ENCODE measurements at regions not wholly inside any gene's neighbourhood (a gene's known extent, or its start where the extent isn't known, plus 50 kb on each side); places are given as distances from the start of the nearest gene placed in this dataset.

GRCh38 chr2:118706844-118707243 lies 140.6 kb downstream of the EN1 start:
- TF ChIP-seq EZH2 (IDR thresholded peaks at IDR 0.05; ENCODE audit: borderline replicate concordance) = no peak
- no peak for TF ChIP-seq CTCF (IDR thresholded peaks at IDR 0.05; ENCODE audit: poor library complexity)

Data from hepatocyte (in vitro differentiated cells).